SK-N-SH (cell line): ENCODE measurements at regions not wholly inside any gene's neighbourhood (a gene's known extent, or its start where the extent isn't known, plus 50 kb on each side); places are given as distances from the start of the nearest gene placed in this dataset.

ENCODE experiments used
- CTCF ChIA-PET: fragments of 300-600, 350-600 bp; formaldehyde crosslinking; extraction: SDS; loops from one replicate; lab custom pipeline; 2021; lab: Yijun Ruan, JAX
- POLR2A ChIA-PET: fragments of 350-600 bp; sonication (Branson Sonifier 250); formaldehyde crosslinking; extraction: SDS; loops from one replicate; lab custom pipeline; 2020; ENCODE audit warnings: antibody characterized with exemption, inconsistent platforms; lab: Yijun Ruan, JAX
- DNase-seq: peaks from one replicate; pipeline ENCODE4 v3.0.0; 2012
- H2AFZ ChIP-seq: fragments of 200-600 bp; sonication (generic); 2 replicates; pipeline ENCODE4 v1.8.1; 2016; ENCODE audit warnings: antibody characterized with exemption, mild to moderate bottlenecking, low read depth
- H3F3A ChIP-seq: fragments of 200-600 bp; sonication (generic); replicated peaks from 2 replicates; pipeline ENCODE3; 2016; ENCODE audit warnings: antibody characterized with exemption, mild to moderate bottlenecking; ENCODE audit not compliant: insufficient read depth
- H3K27ac ChIP-seq, 2 experiments: fragments of 200-500 bp in 1 of 2; fragments of 200-600 bp in 1 of 2; sonication (Bioruptor generic) in 1 of 2; sonication (generic), shearing (Covaris generic) in 1 of 2; 2 replicates each; pipeline versions ENCODE4 v1.5.1 to v1.6.1; 2014 to 2016; ENCODE audit warnings: low read depth in 2 of 2, inconsistent platforms in 1 of 2, low read length in 1 of 2, mild to moderate bottlenecking in 1 of 2, mixed read lengths in 1 of 2
- H3K27me3 ChIP-seq: fragments of 200-600 bp; sonication (generic), shearing (Covaris generic); 2 replicates; pipeline ENCODE4 v1.6.1; 2016; ENCODE audit warnings: mixed run types; ENCODE audit not compliant: insufficient read depth
- H3K36me3 ChIP-seq, 2 experiments: fragments of 200-500 bp in 1 of 2; fragments of 200-600 bp in 1 of 2; sonication (Bioruptor generic) in 1 of 2; sonication (generic) in 1 of 2; replicated peaks in 1 of 2; 2 replicates each; pipeline versions ENCODE3 to v1.5.1; 2014 to 2016; ENCODE audit warnings: low read length in 1 of 2, mild to moderate bottlenecking in 1 of 2; ENCODE audit not compliant: insufficient read depth in 2 of 2, control insufficient read depth in 1 of 2
- H3K4me1 ChIP-seq, 2 experiments: fragments of 200-500 bp in 1 of 2; fragments of 200-600 bp in 1 of 2; sonication (Bioruptor generic) in 1 of 2; sonication (generic), shearing (Covaris generic) in 1 of 2; 2 replicates each; pipeline versions ENCODE4 v1.5.1 to v1.6.1; 2014 to 2016; ENCODE audit warnings: low read depth in 1 of 2, low read length in 1 of 2, mixed run types in 1 of 2; ENCODE audit not compliant: insufficient read depth in 2 of 2, control insufficient read depth in 1 of 2
- H3K4me2 ChIP-seq: fragments of 200-600 bp; sonication (generic), shearing (Covaris generic); 2 replicates; pipeline ENCODE4 v1.6.1; 2017; ENCODE audit warnings: mixed run types
- H3K4me3 ChIP-seq, 2 experiments: fragments of 200-500 bp in 1 of 2; fragments of 200-600 bp in 1 of 2; sonication (Bioruptor generic) in 1 of 2; sonication (generic), shearing (Covaris generic) in 1 of 2; 2 replicates each; pipeline versions ENCODE4 v1.5.1 to v1.8.1; 2014 to 2016; ENCODE audit warnings: low read depth in 2 of 2, inconsistent platforms in 1 of 2, low read length in 1 of 2, mild to moderate bottlenecking in 1 of 2, mixed read lengths in 1 of 2, moderate library complexity in 1 of 2
- H3K79me2 ChIP-seq: fragments of 200-600 bp; sonication (generic); 2 replicates; pipeline ENCODE4 v1.8.1; 2017; ENCODE audit warnings: mild to moderate bottlenecking; ENCODE audit not compliant: insufficient read depth
- H3K9ac ChIP-seq: fragments of 200-600 bp; sonication (generic); 2 replicates; pipeline ENCODE4 v1.6.1; 2017; ENCODE audit warnings: mixed run types
- H3K9me2 ChIP-seq: fragments of 200-600 bp; sonication (generic); 2 replicates; pipeline ENCODE4 v1.6.1; 2017; ENCODE audit warnings: mixed run types
- H3K9me3 ChIP-seq: fragments of 200-600 bp; sonication (generic); 2 replicates; pipeline ENCODE4 v1.6.1; 2017; ENCODE audit warnings: mixed run types, mild to moderate bottlenecking, moderate library complexity
- H4K20me1 ChIP-seq: fragments of 200-600 bp; sonication (generic); 2 replicates; pipeline ENCODE4 v1.6.1; 2017; ENCODE audit warnings: mild to moderate bottlenecking, mixed run types; ENCODE audit not compliant: insufficient read depth
- CHD2 ChIP-seq: fragments of 150-350 bp; IDR thresholded peaks from 2 replicates; pipeline ENCODE4 v1.6.1; 2018; ENCODE audit warnings: low read length; ENCODE audit not compliant: partially characterized antibody
- ELF1 ChIP-seq: IDR thresholded peaks from 2 replicates; pipeline ENCODE4 v1.4.0; 2012
- FOSL2 ChIP-seq: IDR thresholded peaks from 2 replicates; pipeline ENCODE4 v1.4.0; 2012; ENCODE audit warnings: low read depth, mild to moderate bottlenecking, moderate library complexity, borderline replicate concordance
- FOXJ3 ChIP-seq: sonication (generic); formaldehyde crosslinking; IDR thresholded peaks from 2 replicates; pipeline ENCODE4 v1.5.1; 2020; ENCODE audit warnings: mild to moderate bottlenecking, missing genetic modification reagents
- FOXM1 ChIP-seq: IDR thresholded peaks from 2 replicates; pipeline ENCODE4 v1.4.0; 2012; ENCODE audit warnings: low read depth, mild to moderate bottlenecking
- GABPA ChIP-seq: IDR thresholded peaks from 2 replicates; pipeline ENCODE4 v1.4.0; 2012; ENCODE audit warnings: low read depth, mild to moderate bottlenecking
- GATA2 ChIP-seq: sonication (generic); formaldehyde crosslinking; IDR thresholded peaks from 2 replicates; pipeline ENCODE4 v1.5.0; 2020; ENCODE audit warnings: mild to moderate bottlenecking, missing genetic modification reagents
- IRF3 ChIP-seq: fragments of 150-350 bp; IDR thresholded peaks from 2 replicates; pipeline ENCODE4 v1.6.1; 2016; ENCODE audit warnings: mild to moderate bottlenecking, low read depth, low read length
- JUND ChIP-seq: IDR thresholded peaks from 2 replicates; pipeline ENCODE4 v1.4.0; 2012
- MEF2A ChIP-seq: IDR thresholded peaks from 2 replicates; pipeline ENCODE4 v1.4.0; 2012; ENCODE audit warnings: low read depth, borderline replicate concordance
- MXI1 ChIP-seq: IDR thresholded peaks from 2 replicates; pipeline ENCODE4 v1.6.1; 2012; ENCODE audit warnings: mild to moderate bottlenecking, low read depth, low read length, improper control_type of control experiment
- NRF1 ChIP-seq: IDR thresholded peaks from 2 replicates; pipeline ENCODE4 v1.6.1; 2012; ENCODE audit warnings: low read depth, mild to moderate bottlenecking, low read length
- RAD21 ChIP-seq: IDR thresholded peaks from 2 replicates; pipeline ENCODE4 v1.6.1; 2012; ENCODE audit warnings: mild to moderate bottlenecking, low read length
- RXRA ChIP-seq: IDR thresholded peaks from 2 replicates; pipeline ENCODE4 v1.4.0; 2012; ENCODE audit warnings: low read depth, mild to moderate bottlenecking, borderline replicate concordance
- TAF1 ChIP-seq: IDR thresholded peaks from 2 replicates; pipeline ENCODE4 v1.6.1; 2012; ENCODE audit warnings: low read depth, mild to moderate bottlenecking, low read length, moderate library complexity, borderline replicate concordance
- YY1 ChIP-seq: IDR thresholded peaks from 2 replicates; pipeline ENCODE4 v1.4.0; 2012; ENCODE audit warnings: low read depth, mild to moderate bottlenecking
- WGBS: methylation state at CpG from one replicate; pipeline ENCODE4 v1.1.6; 2017; ENCODE audit warnings: low lambda C conversion rate; 5-methylcytosine and 5-hydroxymethylcytosine counted together
- TF ChIP-seq, protein P1 (sequence below): IDR thresholded peaks from 2 replicates; pipeline ENCODE4 v1.6.1; 2012; ENCODE audit warnings: mild to moderate bottlenecking, low read depth, low read length, moderate library complexity
- TF ChIP-seq, protein P2 (sequence below): fragments of 150-350 bp; IDR thresholded peaks from 2 replicates; pipeline ENCODE4 v1.6.1; 2017; ENCODE audit warnings: antibody characterized with exemption, low read length, low read depth, borderline replicate concordance
- TF ChIP-seq, protein P3 (sequence below): IDR thresholded peaks from 2 replicates; pipeline ENCODE4 v1.4.0; 2012; ENCODE audit warnings: low read depth, borderline replicate concordance
- TF ChIP-seq, protein P4 (sequence below): IDR thresholded peaks from 2 replicates; pipeline ENCODE4 v1.4.0; 2012; ENCODE audit warnings: low read depth
- TF ChIP-seq, protein P5 (sequence below): IDR thresholded peaks from 2 replicates; pipeline ENCODE4 v1.4.0; 2012; ENCODE audit warnings: low read depth, borderline replicate concordance

DNA sequence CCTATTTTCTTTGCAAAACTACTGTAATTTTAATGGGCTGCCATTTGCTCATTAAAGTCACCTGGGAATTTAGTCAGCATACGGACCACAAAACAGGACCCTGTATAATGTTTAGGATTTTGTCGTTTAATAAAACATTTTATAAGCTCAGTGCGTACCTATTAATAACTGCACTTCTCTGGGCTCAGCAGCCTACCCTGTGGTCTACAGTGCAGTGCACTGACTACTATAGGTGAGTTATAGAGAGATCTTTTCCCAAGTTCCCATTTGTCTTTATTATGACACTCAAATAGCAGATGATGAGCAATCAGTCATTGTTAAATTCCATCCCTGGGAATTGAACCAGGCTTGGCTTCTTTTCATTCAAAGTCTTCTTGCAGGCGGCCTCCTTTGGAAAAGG is 433.4 kb upstream of the NFE2L3 start (continued):
- TF ChIP-seq, protein P1, sequence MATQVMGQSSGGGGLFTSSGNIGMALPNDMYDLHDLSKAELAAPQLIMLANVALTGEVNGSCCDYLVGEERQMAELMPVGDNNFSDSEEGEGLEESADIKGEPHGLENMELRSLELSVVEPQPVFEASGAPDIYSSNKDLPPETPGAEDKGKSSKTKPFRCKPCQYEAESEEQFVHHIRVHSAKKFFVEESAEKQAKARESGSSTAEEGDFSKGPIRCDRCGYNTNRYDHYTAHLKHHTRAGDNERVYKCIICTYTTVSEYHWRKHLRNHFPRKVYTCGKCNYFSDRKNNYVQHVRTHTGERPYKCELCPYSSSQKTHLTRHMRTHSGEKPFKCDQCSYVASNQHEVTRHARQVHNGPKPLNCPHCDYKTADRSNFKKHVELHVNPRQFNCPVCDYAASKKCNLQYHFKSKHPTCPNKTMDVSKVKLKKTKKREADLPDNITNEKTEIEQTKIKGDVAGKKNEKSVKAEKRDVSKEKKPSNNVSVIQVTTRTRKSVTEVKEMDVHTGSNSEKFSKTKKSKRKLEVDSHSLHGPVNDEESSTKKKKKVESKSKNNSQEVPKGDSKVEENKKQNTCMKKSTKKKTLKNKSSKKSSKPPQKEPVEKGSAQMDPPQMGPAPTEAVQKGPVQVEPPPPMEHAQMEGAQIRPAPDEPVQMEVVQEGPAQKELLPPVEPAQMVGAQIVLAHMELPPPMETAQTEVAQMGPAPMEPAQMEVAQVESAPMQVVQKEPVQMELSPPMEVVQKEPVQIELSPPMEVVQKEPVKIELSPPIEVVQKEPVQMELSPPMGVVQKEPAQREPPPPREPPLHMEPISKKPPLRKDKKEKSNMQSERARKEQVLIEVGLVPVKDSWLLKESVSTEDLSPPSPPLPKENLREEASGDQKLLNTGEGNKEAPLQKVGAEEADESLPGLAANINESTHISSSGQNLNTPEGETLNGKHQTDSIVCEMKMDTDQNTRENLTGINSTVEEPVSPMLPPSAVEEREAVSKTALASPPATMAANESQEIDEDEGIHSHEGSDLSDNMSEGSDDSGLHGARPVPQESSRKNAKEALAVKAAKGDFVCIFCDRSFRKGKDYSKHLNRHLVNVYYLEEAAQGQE = no peak
- TF ChIP-seq, protein P2, sequence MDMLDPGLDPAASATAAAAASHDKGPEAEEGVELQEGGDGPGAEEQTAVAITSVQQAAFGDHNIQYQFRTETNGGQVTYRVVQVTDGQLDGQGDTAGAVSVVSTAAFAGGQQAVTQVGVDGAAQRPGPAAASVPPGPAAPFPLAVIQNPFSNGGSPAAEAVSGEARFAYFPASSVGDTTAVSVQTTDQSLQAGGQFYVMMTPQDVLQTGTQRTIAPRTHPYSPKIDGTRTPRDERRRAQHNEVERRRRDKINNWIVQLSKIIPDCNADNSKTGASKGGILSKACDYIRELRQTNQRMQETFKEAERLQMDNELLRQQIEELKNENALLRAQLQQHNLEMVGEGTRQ = no peak
- TF ChIP-seq, protein P3, sequence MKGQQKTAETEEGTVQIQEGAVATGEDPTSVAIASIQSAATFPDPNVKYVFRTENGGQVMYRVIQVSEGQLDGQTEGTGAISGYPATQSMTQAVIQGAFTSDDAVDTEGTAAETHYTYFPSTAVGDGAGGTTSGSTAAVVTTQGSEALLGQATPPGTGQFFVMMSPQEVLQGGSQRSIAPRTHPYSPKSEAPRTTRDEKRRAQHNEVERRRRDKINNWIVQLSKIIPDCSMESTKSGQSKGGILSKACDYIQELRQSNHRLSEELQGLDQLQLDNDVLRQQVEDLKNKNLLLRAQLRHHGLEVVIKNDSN = no peak
- TF ChIP-seq MEF2A (no peak), ELF1 (no peak), GATA2 (CRISPR knock-in tag) (no peak)

DNA sequence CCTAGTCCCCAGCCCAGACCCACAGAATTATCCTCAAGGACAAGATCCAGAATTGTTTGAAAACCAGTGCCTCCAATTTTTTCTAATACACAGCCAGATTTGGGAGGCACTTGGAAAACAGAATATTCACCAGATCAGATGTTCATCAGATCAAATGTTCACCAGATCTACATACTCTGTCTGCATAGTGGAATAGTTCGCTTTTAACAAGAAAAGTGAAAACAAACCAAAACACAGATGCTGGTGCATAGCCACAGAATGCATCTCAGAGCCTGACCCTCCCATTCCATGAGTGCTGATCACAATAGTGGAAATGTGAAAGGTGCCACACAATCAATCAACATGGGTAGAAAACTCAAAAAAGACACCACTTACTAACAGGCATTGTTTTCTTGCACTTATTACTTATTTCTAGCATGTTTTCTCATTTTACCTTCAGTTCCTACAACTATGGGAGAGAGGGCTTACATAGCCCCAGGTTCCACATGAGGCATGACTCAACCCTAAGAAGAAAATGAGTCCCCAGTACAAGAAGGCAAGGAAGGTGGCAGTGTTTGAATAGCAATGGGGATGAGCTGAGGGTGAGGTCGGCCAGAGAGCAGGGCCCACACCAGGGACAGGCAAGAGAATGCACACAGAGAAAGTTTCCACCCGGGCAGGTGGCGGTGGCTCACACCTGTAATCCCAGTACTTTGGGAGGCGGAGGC is 432.7 kb upstream of the NFE2L3 start:
- H3K9me3 ChIP-seq = no peaks in the 10 kb centered on the region
- no peaks in the 10 kb centered on the region for H3K9me2 ChIP-seq
- no peaks in the 10 kb centered on the region for H3K27me3 ChIP-seq
- H3K79me2 ChIP-seq = no peaks in the 10 kb centered on the region
- H3K9ac ChIP-seq = no peak overlapping the region
- no peak overlapping the region for H3K27ac ChIP-seq
- H2AFZ ChIP-seq = no peak overlapping the region
- H3K4me3 ChIP-seq = no peak overlapping the region
- H3F3A ChIP-seq = no peaks in the 10 kb centered on the region
- H3K36me3 ChIP-seq = no peaks in the 10 kb centered on the region
- ChIA-PET CTCF (interaction anchor here (1.2 to 1.7 kb wide), 4 partner anchors 8 to 154 kb away, joined by 5 to 7 read pairs (median 6); no protein-coding TSS in a partner anchor), POLR2A (no interaction called here)
- H3K4me2 ChIP-seq = no peak overlapping the region
- 39% methylated on average over 5 of the region's 5 CpGs for WGBS
- DNase-seq = no peak
- H3K4me1 ChIP-seq = no peaks in the 10 kb centered on the region
- no peaks in the 10 kb centered on the region for H4K20me1 ChIP-seq
- TF ChIP-seq YY1 = no peak
- TF ChIP-seq RAD21 = no peak
- no peak for TF ChIP-seq GABPA
- no peak for TF ChIP-seq RXRA
- no peak for TF ChIP-seq FOXM1
- TF ChIP-seq JUND = no peak
- TF ChIP-seq, protein P4, sequence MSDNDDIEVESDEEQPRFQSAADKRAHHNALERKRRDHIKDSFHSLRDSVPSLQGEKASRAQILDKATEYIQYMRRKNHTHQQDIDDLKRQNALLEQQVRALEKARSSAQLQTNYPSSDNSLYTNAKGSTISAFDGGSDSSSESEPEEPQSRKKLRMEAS = no peak
- TF ChIP-seq, protein P3 = no peak
- no peak for TF ChIP-seq TAF1
- TF ChIP-seq MXI1 = no peak
- TF ChIP-seq IRF3 = no peak
- no peak for TF ChIP-seq FOSL2
- TF ChIP-seq, protein P5, sequence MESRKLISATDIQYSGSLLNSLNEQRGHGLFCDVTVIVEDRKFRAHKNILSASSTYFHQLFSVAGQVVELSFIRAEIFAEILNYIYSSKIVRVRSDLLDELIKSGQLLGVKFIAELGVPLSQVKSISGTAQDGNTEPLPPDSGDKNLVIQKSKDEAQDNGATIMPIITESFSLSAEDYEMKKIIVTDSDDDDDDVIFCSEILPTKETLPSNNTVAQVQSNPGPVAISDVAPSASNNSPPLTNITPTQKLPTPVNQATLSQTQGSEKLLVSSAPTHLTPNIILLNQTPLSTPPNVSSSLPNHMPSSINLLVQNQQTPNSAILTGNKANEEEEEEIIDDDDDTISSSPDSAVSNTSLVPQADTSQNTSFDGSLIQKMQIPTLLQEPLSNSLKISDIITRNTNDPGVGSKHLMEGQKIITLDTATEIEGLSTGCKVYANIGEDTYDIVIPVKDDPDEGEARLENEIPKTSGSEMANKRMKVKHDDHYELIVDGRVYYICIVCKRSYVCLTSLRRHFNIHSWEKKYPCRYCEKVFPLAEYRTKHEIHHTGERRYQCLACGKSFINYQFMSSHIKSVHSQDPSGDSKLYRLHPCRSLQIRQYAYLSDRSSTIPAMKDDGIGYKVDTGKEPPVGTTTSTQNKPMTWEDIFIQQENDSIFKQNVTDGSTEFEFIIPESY = no peak
- TF ChIP-seq FOXJ3 (CRISPR knock-in tag) = no peak
- TF ChIP-seq CHD2 = no peak
- no peak for TF ChIP-seq MEF2A
- no peak for TF ChIP-seq NRF1
